SW 1271 (cell line): ENCODE measurements at regions not wholly inside any gene's neighbourhood (a gene's known extent, or its start where the extent isn't known, plus 50 kb on each side); places are given as distances from the start of the nearest gene placed in this dataset.

Experiments used
- DNase-seq, 2 experiments: peaks; one replicate each; lab custom pipeline; 2025; lab: John Stamatoyannopoulos, UW

DNA sequence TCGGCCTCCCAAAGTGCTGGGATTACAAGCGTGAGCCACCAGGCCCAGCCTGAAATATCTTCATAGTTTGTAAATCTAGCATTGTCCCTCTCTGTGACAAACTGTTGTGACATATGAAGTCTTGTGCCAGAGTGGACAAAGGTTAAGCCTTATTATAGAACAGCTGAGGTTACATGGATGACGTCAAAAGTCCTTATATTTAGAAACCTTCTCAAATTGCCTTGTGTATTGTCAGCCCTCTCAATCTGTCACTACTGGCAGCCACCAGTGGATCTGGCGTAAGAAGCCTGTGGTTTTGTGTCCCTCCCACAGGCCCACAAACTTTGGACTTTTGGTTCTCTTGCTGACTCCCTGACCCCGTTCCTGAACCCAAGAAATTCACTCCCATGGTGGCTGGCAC is 79.4 kb upstream of the CCDC112 start:
- DNase-seq = no peak

GRCh38 chr5:115374057-115374775 is 77.8 kb upstream of the CCDC112 start:
- no peak for DNase-seq

DNA sequence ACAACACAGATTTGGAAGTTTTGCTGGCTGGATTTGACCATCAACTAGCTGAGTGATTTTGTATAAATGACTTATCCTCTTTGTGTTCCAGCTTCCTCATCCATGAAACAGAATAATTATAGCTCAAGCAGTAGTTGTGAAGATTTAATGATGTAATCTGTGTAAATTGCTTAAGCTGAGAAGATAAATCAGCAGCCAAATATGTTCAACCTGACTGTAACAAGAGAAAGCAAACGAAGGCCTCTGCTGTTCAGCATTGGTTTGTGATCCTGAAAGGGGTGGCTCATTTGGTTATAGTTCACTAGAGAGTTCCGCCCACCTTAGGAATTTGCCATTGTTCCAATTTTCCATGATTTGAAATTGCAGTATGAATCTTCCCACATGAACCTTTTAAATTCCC is 75.7 kb upstream of the CCDC112 start:
- no peak for DNase-seq

DNA sequence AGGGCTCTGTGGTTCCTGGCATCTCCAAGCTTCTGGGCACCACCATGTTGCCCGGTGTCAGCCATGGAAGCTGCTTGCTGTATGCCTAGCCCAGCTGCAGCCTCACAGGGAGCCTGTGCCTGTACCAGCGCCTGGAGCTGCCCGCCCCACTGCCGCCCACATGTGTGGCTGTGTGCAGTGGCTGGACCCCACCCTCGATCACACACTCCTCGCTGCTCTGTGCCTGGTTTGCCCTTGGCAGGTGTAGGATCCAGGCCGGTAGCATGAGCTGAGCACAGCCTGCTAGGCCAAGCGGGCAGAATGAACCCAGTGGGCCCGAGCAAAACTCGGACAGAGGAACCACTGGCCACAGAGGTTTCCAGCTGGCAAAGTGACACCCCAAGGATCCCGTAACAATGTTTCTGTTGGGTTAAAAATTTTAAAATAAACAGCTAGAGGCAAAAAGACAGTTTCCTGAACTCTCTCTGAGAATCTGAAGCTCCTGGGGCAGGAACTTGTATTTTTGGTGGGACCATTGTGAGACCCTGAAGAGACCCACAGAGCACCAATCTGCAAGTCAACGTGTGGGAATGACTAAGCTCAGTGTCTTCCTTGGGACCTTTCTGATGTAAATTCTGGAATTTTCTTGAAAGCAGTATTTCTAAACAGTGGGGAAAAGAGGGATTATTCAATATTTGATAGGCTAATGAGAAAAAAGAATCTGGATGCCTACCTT is 73.1 kb upstream of the CCDC112 start:
- no peak for DNase-seq

- DNase-seq = peak; percentile 39 to 65
These were observed 69.8 kb upstream of the CCDC112 start for GRCh38 chr5:115366223-115366622.

DNA sequence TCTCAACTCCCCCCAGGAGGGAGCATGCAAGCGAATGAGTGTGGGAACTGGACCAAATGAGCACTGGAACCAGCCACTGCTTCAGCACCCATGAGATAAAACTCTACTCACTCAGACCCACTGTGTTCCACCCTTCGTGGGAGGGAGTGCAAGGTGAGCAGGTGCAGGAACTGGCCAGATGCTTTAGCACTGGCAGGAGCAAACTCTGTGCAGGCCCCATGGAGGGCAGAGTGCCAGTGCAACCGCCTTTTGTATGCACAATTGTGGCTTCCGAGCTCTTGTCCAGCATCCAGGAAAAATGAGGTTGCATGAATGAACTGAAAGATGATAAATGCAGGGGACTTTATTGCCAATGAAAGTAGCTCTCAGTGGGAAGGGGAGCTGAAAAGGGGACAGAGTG is 67.4 kb upstream of the CCDC112 start:
- DNase-seq = no peak

GRCh38 chr5:115360046-115360685 is 63.7 kb upstream of the CCDC112 start:
- DNase-seq = no peak

DNA sequence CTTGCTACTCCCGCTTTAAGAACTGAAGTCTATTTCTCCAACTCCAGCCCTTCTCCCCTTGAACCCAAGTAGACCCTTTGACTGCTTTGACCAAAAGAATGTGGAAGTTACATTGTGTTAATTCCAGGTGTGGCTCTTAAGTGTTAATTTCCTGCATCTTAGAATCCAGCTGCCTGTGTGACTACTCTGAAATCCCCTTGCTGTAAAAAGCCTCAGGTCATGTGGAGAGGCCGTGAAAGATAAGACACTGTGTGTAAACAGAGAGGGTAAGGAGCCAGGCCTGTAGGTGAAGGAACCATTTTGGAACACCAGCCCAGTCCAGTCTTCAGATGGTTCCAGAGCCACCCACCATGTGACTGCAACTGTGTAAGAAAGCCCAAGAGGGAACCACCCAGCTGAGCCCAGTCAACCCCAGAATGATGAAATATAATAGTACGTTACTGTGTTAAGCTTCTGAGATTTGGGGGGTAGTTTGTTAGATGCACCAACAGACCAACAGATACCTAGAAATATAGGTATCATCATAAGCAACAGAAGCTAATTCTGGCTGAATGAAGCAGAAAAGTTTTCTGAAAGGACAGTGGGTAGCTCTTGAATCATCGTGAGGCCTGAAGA is 59.4 kb upstream of the CCDC112 start:
- no peak for DNase-seq

DNA sequence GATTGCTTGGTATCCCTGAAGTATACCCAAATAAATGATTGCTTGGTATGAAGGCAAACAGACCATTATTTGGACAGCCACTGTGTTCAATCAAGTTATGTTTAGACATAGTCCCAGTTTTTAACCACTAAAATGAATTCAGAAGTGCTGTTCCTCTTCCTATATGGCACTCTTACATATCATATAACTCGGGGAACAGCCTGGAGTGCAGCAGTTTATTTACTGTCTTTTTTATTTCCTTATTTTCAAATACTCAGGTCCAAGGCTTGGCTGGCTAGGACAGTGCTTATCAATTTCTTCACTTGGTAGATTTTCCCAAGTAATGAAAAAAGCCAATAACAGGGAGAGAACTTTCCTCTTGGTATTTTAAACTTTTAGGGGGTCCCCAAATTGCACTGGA is 58.6 kb upstream of the CCDC112 start:
- no peak for DNase-seq

GRCh38 chr5:115354246-115354645 is 57.8 kb upstream of the CCDC112 start:
- DNase-seq = no peak

DNA sequence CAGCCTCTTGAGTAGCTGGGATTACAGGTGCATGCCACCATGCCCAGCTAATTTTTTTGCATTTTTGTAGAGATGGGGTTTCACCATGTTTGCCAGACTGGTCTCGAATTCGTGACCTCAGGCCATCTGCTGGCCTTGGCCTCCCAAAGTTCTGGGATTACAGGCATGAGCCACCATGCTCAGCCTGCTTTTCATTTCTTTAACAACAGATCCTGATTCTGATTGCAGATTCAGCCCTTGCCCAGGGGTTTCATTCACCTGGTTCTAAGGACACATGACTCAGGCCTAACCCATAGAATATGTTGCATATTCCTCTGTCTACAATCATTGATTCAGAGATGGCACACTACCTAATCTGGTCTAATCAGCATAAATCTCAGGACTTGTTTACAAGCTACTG is 56.1 kb upstream of the CCDC112 start:
- no peak for DNase-seq

DNA sequence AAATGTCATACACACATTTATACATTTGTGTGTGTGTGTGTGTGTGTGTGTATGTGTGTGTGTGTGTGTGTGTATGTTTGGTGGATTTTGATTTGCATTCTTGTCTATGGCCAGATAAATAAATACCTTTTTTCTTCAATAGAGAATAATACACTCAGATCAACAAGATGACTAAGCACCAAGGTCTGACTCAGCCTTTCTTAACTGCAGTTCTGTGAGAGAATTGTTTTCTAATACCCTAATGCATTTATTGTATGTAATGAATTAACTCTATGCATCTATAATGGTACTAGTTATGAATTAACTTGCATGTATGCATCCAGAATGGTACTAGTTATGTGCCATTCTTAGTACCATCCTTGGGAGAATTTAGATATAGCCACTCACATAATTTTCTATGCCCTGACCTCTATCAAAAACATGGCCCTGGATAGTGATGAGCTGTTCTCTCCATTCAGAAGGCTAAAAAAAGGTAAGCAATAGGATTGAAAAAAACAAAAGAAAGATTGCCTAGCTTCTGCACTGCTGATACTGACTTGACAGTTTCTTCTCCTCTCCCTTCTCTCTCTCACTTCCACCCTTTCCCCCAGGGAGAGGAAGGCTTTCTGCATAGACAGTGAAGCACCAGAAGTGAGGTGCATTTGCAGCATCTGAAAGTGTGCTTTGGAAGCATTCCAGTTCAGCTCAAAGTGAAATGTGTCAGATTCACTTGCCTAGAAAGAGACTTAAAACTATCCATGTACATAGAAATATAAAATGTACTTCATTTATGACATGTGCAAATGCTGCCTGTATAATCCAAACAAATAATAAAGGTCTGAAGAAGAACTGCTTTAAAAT is 55.1 kb upstream of the CCDC112 start:
- no peak for DNase-seq

- DNase-seq = no peak
These were observed 54.4 kb upstream of the CCDC112 start for GRCh38 chr5:115350894-115351293.

- peak in 1 of 2 experiments; percentile 59 for DNase-seq
These were observed 52.8 kb upstream of the CCDC112 start for GRCh38 chr5:115349001-115349817.

- DNase-seq = no peak
These were observed 51.7 kb upstream of the CCDC112 start for GRCh38 chr5:115348175-115348574.
